Adrenal gland (tissue), 5 donors: ENCODE measurements at regions not wholly inside any gene's neighbourhood (a gene's known extent, or its start where the extent isn't known, plus 50 kb on each side); places are given as distances from the start of the nearest gene placed in this dataset.

ENCODE experiments used
- POLR2A ChIP-seq, 2 donors: fragments of 450-650 bp; IDR thresholded peaks; one replicate each; pipeline ENCODE4 v1.6.1; 2017; ENCODE audit warnings: antibody characterized with exemption in 2 of 2, mild to moderate bottlenecking in 2 of 2, moderate library complexity in 1 of 2
- TF ChIP-seq, protein P1 (sequence below), 6 experiments: fragments of 450-650 bp in 4 of 6; fragments of 200-600 bp in 2 of 6; sonication (generic) in 1 of 6; IDR thresholded peaks; 1 replicate in 5 of 6; 2 replicates in 1 of 6; pipeline versions ENCODE4 v1.5.1 to v1.8.0; 2016 to 2021; ENCODE audit warnings: antibody characterized with exemption in 6 of 6, mild to moderate bottlenecking in 2 of 6, moderate library complexity in 1 of 6
- donor health status: DM: no; HTN: no; CAD: no.

DNA sequence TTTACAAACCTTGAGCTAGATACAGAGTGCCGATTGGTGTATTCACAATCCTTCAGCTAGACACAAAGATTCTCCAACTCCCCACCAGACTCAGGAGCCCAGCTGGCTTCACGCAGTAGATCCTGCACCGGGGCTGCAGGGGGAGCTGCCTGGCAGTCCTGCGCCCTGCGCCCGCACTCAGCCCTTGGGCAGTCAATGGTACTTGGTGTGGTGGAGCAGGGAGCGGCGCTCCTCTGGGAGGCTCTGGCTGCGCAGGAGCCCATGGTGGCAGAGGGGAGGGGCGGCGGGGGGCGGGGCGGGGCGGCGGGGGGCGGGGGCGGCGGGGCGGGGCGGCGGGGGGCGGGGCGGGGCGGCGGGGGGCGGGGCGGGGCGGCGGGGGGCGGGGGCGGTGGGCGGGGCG, 923.4 kb downstream of the SOCS6 start:
- TF ChIP-seq, protein P1, sequence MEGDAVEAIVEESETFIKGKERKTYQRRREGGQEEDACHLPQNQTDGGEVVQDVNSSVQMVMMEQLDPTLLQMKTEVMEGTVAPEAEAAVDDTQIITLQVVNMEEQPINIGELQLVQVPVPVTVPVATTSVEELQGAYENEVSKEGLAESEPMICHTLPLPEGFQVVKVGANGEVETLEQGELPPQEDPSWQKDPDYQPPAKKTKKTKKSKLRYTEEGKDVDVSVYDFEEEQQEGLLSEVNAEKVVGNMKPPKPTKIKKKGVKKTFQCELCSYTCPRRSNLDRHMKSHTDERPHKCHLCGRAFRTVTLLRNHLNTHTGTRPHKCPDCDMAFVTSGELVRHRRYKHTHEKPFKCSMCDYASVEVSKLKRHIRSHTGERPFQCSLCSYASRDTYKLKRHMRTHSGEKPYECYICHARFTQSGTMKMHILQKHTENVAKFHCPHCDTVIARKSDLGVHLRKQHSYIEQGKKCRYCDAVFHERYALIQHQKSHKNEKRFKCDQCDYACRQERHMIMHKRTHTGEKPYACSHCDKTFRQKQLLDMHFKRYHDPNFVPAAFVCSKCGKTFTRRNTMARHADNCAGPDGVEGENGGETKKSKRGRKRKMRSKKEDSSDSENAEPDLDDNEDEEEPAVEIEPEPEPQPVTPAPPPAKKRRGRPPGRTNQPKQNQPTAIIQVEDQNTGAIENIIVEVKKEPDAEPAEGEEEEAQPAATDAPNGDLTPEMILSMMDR (IDR thresholded peaks at IDR 0.05): no peak
- TF ChIP-seq POLR2A (IDR thresholded peaks at IDR 0.05): no peak
